H1 (cell line): ENCODE measurements at regions not wholly inside any gene's neighbourhood (a gene's known extent, or its start where the extent isn't known, plus 50 kb on each side); places are given as distances from the start of the nearest gene placed in this dataset.

ENCODE experiments used
- CTCF ChIA-PET: fragments of 300-600 bp; sonication (Branson Sonifier 250); formaldehyde crosslinking; loops from one replicate; lab custom pipeline; 2021; ENCODE audit not compliant: partially characterized antibody; lab: Charles Lee
- POLR2A ChIA-PET: fragments of 300-600 bp; sonication (Branson Sonifier 250); formaldehyde crosslinking; loops from one replicate; lab custom pipeline; 2021; ENCODE audit warnings: inconsistent platforms; ENCODE audit not compliant: partially characterized antibody; lab: Charles Lee
- DNase-seq, 2 experiments: peaks; one replicate each; pipeline versions ENCODE4 v3.0.0 to v3.0.0-alpha.2; 2010 to 2022; ENCODE audit warnings: low spot score in 2 of 2, low read depth in 1 of 2, mixed read lengths in 1 of 2
- FAIRE-seq: peaks from 2 replicates; lab custom pipeline; 2011; peaks lifted over from hg19 to GRCh38; lab: Jason Lieb, UNC
- H2AFZ ChIP-seq: 2 replicates; pipeline ENCODE4 v1.8.1; 2012; ENCODE audit warnings: low read length, inconsistent platforms
- H2AK5ac ChIP-seq: 2 replicates; pipeline ENCODE4 v1.6.1; 2013; ENCODE audit warnings: low read depth, low read length
- H2BK120ac ChIP-seq: replicated peaks from 2 replicates; pipeline ENCODE3; 2013; ENCODE audit warnings: low read depth, low read length, inconsistent platforms
- H2BK12ac ChIP-seq: 2 replicates; pipeline ENCODE4 v1.6.1; 2013; ENCODE audit warnings: low read depth, low read length
- H2BK15ac ChIP-seq: 2 replicates; pipeline ENCODE4 v1.6.1; 2013; ENCODE audit warnings: low read length
- H2BK20ac ChIP-seq: 2 replicates; pipeline ENCODE4 v1.6.1; 2013; ENCODE audit warnings: low read length
- H2BK5ac ChIP-seq: 2 replicates; pipeline ENCODE4 v1.6.1; 2013; ENCODE audit warnings: low read depth, low read length
- H3K14ac ChIP-seq: 2 replicates; pipeline ENCODE4 v1.6.1; 2013; ENCODE audit warnings: inconsistent platforms; ENCODE audit not compliant: insufficient read length
- H3K18ac ChIP-seq: 2 replicates; pipeline ENCODE4 v1.6.1; 2013; ENCODE audit warnings: low read length; ENCODE audit errors: extremely low read depth
- H3K23ac ChIP-seq: 2 replicates; pipeline ENCODE4 v1.6.1; 2013; ENCODE audit warnings: inconsistent platforms; ENCODE audit not compliant: insufficient read length
- H3K23me2 ChIP-seq: 2 replicates; pipeline ENCODE4 v1.6.1; 2013; ENCODE audit warnings: low read depth, low read length
- H3K27ac ChIP-seq: 2 replicates; pipeline ENCODE4 v1.6.1; 2011; ENCODE audit warnings: low read depth, low read length, inconsistent platforms
- H3K27me3 ChIP-seq, 4 experiments: replicated peaks in 1 of 4; 1 replicate in 1 of 4; 2 replicates in 3 of 4; pipeline versions ENCODE4 v1.6.1 to v1.8.1; 2011 to 2013; ENCODE audit warnings: low read length in 3 of 4, mild to moderate bottlenecking in 3 of 4, inconsistent platforms in 2 of 4, mixed read lengths in 2 of 4, moderate library complexity in 1 of 4; ENCODE audit not compliant: control insufficient read depth in 3 of 4, insufficient read depth in 3 of 4; ENCODE audit errors: extremely low read depth in 1 of 4
- H3K36me3 ChIP-seq, 4 experiments: 2 replicates each; pipeline versions ENCODE4 v1.6.1 to v1.8.1; 2011 to 2013; ENCODE audit warnings: mild to moderate bottlenecking in 4 of 4, low read length in 3 of 4, moderate library complexity in 2 of 4, control low read depth in 1 of 4, inconsistent platforms in 1 of 4; ENCODE audit not compliant: insufficient read depth in 4 of 4, control insufficient read depth in 2 of 4
- H3K4ac ChIP-seq: replicated peaks from 2 replicates; pipeline ENCODE3; 2013; ENCODE audit warnings: low read length, low read depth, mixed read lengths, inconsistent platforms; ENCODE audit not compliant: insufficient read length
- H3K4me1 ChIP-seq, 4 experiments: replicated peaks in 1 of 4; 1 replicate in 1 of 4; 2 replicates in 3 of 4; pipeline versions ENCODE4 v1.6.1 to v1.8.1; 2011 to 2013; ENCODE audit warnings: low read length in 3 of 4, inconsistent platforms in 2 of 4, mixed read lengths in 1 of 4; ENCODE audit not compliant: insufficient read depth in 4 of 4, control insufficient read depth in 3 of 4
- H3K4me2 ChIP-seq, 2 experiments: 2 replicates each; pipeline versions ENCODE4 v1.6.1 to v1.8.1; 2011 to 2013; ENCODE audit warnings: low read depth in 2 of 2, low read length in 2 of 2, control low read depth in 1 of 2, inconsistent platforms in 1 of 2, mild to moderate bottlenecking in 1 of 2; ENCODE audit not compliant: insufficient read depth in 1 of 2
- H3K4me3 ChIP-seq, 4 experiments: fragments of 200-600, 300-600 bp in 1 of 4; sonication (generic), shearing (Covaris generic), sonication (Bioruptor Twin) in 1 of 4; 2 replicates each; pipeline versions ENCODE4 v1.5.1 to v1.8.1; 2011 to 2016; ENCODE audit warnings: low read length in 4 of 4, low read depth in 3 of 4, control low read depth in 2 of 4, inconsistent platforms in 2 of 4, mild to moderate bottlenecking in 2 of 4, mixed read lengths in 1 of 4, moderate library complexity in 1 of 4; ENCODE audit not compliant: insufficient read depth in 2 of 4; ENCODE audit errors: extremely low read depth in 1 of 4
- H3K56ac ChIP-seq: replicated peaks from 2 replicates; pipeline ENCODE3; 2013; ENCODE audit warnings: low read depth, mild to moderate bottlenecking, mixed read lengths, low read length, inconsistent platforms; ENCODE audit not compliant: insufficient read length
- H3K79me1 ChIP-seq: 2 replicates; pipeline ENCODE4 v1.6.1; 2013; ENCODE audit warnings: low read depth, low read length, control low read depth
- H3K79me2 ChIP-seq, 2 experiments: 2 replicates each; pipeline versions ENCODE4 v1.6.1 to v1.8.1; 2012 to 2013; ENCODE audit warnings: low read length in 2 of 2, mild to moderate bottlenecking in 2 of 2, inconsistent platforms in 1 of 2; ENCODE audit not compliant: insufficient read depth in 2 of 2, control insufficient read depth in 1 of 2
- H3K9ac ChIP-seq, 4 experiments: replicated peaks in 1 of 4; 1 replicate in 1 of 4; 2 replicates in 3 of 4; pipeline versions ENCODE4 v1.6.1 to v1.8.1; 2011 to 2013; ENCODE audit warnings: low read depth in 3 of 4, low read length in 3 of 4, control low read depth in 2 of 4, mild to moderate bottlenecking in 2 of 4, moderate library complexity in 2 of 4, inconsistent platforms in 1 of 4; ENCODE audit errors: extremely low read depth in 1 of 4
- H3K9me3 ChIP-seq, 2 experiments: 2 replicates each; pipeline versions ENCODE4 v1.6.1 to v1.8.1; 2012 to 2013; ENCODE audit warnings: mild to moderate bottlenecking in 2 of 2, moderate library complexity in 2 of 2, control low read depth in 1 of 2, inconsistent platforms in 1 of 2, low read depth in 1 of 2, low read length in 1 of 2, mixed read lengths in 1 of 2; ENCODE audit not compliant: insufficient read depth in 2 of 2
- H4K20me1 ChIP-seq, 2 experiments: replicated peaks in 1 of 2; 2 replicates each; pipeline versions ENCODE3 to v1.8.1; 2011 to 2013; ENCODE audit warnings: inconsistent platforms in 2 of 2, low read length in 2 of 2, mild to moderate bottlenecking in 1 of 2; ENCODE audit not compliant: insufficient read depth in 2 of 2, control insufficient read depth in 1 of 2
- H4K5ac ChIP-seq: 2 replicates; pipeline ENCODE4 v1.6.1; 2013; ENCODE audit warnings: low read length, low read depth, mixed read lengths, inconsistent platforms; ENCODE audit not compliant: insufficient read length
- H4K8ac ChIP-seq: 2 replicates; pipeline ENCODE4 v1.8.0; 2013; ENCODE audit warnings: mild to moderate bottlenecking, moderate library complexity, low read length, inconsistent platforms; ENCODE audit not compliant: insufficient read depth; ENCODE audit errors: extremely low read depth
- H4K91ac ChIP-seq: replicated peaks from 2 replicates; pipeline ENCODE3; 2013; ENCODE audit warnings: low read length, mixed read lengths, inconsistent platforms; ENCODE audit not compliant: insufficient read length
- GABPA ChIP-seq: IDR thresholded peaks from 2 replicates; pipeline ENCODE4 v1.6.1; 2011; ENCODE audit warnings: mild to moderate bottlenecking, low read length, moderate library complexity, borderline replicate concordance; ENCODE audit not compliant: insufficient read depth
- KDM5A ChIP-seq: fragments of 200-600 bp; IDR thresholded peaks from 2 replicates; pipeline ENCODE4 v1.7.1; 2012; ENCODE audit warnings: mild to moderate bottlenecking, low read length, inconsistent platforms, mixed read lengths
- MAFK ChIP-seq: IDR thresholded peaks from 2 replicates; pipeline ENCODE4 v1.6.1; 2012; ENCODE audit warnings: low read depth, mild to moderate bottlenecking, improper control_type of control experiment, low read length
- NANOG ChIP-seq: IDR thresholded peaks from 2 replicates; pipeline ENCODE4 v1.6.1; 2011; ENCODE audit warnings: low read length, low read depth, mild to moderate bottlenecking, inconsistent platforms; ENCODE audit not compliant: insufficient read depth, poor library complexity, severe bottlenecking
- NRF1 ChIP-seq: IDR thresholded peaks from 2 replicates; pipeline ENCODE4 v1.6.1; 2011; ENCODE audit warnings: mild to moderate bottlenecking, low read depth, low read length, improper control_type of control experiment
- POU5F1 ChIP-seq: IDR thresholded peaks from 2 replicates; pipeline ENCODE4 v1.6.1; 2011; ENCODE audit warnings: low read depth, mild to moderate bottlenecking, low read length, moderate library complexity
- RNF2 ChIP-seq: fragments of 200-900, 300-1000 bp; sonication (generic); IDR thresholded peaks from 2 replicates; pipeline ENCODE4 v1.7.1; 2016; ENCODE audit warnings: borderline replicate concordance, low read depth, mild to moderate bottlenecking, antibody characterized with exemption, low read length; ENCODE audit not compliant: poor library complexity, severe bottlenecking; ENCODE audit errors: missing control alignments
- SP2 ChIP-seq: IDR thresholded peaks from 2 replicates; pipeline ENCODE4 v1.6.1; 2012; ENCODE audit warnings: mild to moderate bottlenecking, low read length, inconsistent platforms
- TBP ChIP-seq: IDR thresholded peaks from 2 replicates; pipeline ENCODE4 v1.6.1; 2011; ENCODE audit warnings: low read depth, low read length, improper control_type of control experiment
- YY1 ChIP-seq: IDR thresholded peaks from 2 replicates; pipeline ENCODE4 v1.6.1; 2011; ENCODE audit warnings: low read depth, mild to moderate bottlenecking, low read length
- WGBS, 2 experiments: shearing (Covaris generic) in 1 of 2; methylation state at CpG; one replicate each; pipeline versions ENCODE4 v1.1.6 to v1.1.7; 2013 to 2015; ENCODE audit warnings: low lambda C conversion rate in 2 of 2, mixed read lengths in 2 of 2, inconsistent platforms in 1 of 2, low coverage in 1 of 2, missing lambda C conversion rate in 1 of 2; ENCODE audit not compliant: insufficient replicate concordance in 2 of 2, insufficient coverage in 1 of 2, insufficient read length in 1 of 2; ENCODE audit errors: extremely low coverage in 1 of 2, missing lambda C conversion rate in 1 of 2; 5-methylcytosine and 5-hydroxymethylcytosine counted together
- TF ChIP-seq, protein P1 (sequence below): IDR thresholded peaks from 2 replicates; pipeline ENCODE4 v1.6.1; 2011; ENCODE audit warnings: low read depth, mild to moderate bottlenecking, low read length; ENCODE audit not compliant: insufficient read depth
- TF ChIP-seq, protein P2 (sequence below): IDR thresholded peaks from 2 replicates; pipeline ENCODE4 v1.6.1; 2012; ENCODE audit warnings: inconsistent platforms
- TF ChIP-seq, protein P3 (sequence below): IDR thresholded peaks from 2 replicates; pipeline ENCODE4 v1.6.1; 2012; ENCODE audit warnings: inconsistent platforms

DNA sequence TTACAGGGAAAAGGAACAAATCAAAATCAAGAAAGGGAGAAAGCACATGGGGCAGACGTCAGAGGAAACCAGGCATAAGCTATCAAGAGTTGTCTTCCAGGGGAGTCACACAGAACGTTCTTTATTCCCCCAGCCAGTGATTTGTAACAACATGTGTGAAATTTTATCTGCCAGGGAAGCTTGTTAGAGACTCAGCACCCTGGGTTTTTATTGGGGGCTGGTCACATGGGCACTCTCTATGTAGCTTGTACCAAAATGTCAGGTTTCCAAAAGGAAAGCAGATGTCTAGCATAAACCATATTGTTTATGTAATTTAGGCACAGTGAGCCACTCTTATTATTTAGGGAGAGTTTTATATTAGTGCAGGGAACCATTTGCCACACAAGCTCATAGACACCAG is 440.4 kb upstream of the DCN start:
- Histone ChIP-seq H3K4me2 (no peak overlapping the region), H2BK5ac (no peak overlapping the region), H3K79me2 (no peaks in the 10 kb centered on the region), H3K4ac (no peak overlapping the region), H4K5ac (no peak overlapping the region), H3K14ac (no peak overlapping the region), H3K9me3 (peaks cover 8 to 10% of the 10 kb centered on the region in 2 experiments; a peak in 3 of 4 replicates), H3K9ac (no peak overlapping the region), H3K27me3 (no peaks in the 10 kb centered on the region), H3K79me1 (no peaks in the 10 kb centered on the region), H2BK15ac (no peak overlapping the region), H4K8ac (no peak overlapping the region), H3K56ac (no peak overlapping the region), H3K23ac (no peak overlapping the region), H4K20me1 (no peaks in the 10 kb centered on the region), H4K91ac (no peak overlapping the region), H3K27ac (no peak overlapping the region), H2AK5ac (no peak overlapping the region), H2BK120ac (no peak overlapping the region), H3K4me1 (no peaks in the 10 kb centered on the region), H3K4me3 (no peak overlapping the region), H2BK20ac (no peak overlapping the region), H3K18ac (no peak overlapping the region), H3K36me3 (no peaks in the 10 kb centered on the region), H3K23me2 (no peaks in the 10 kb centered on the region; the same call in 1 of the 2 replicates), H2BK12ac (no peak overlapping the region), H2AFZ (no peak overlapping the region)
- ChIA-PET CTCF (no interaction called here), POLR2A (no interaction called here)
- FAIRE-seq: no peak
- 94% methylated on average over 2 of the region's 2 CpGs; no CpG with 5 or more reads in 1 of the 2 experiments for WGBS, 2 experiments
- DNase-seq: no peak
- TF ChIP-seq RNF2 (no peak), SP2 (no peak), YY1 (no peak), KDM5A (no peak), POU5F1 (no peak), MAFK (no peak), NANOG (no peak), GABPA (no peak), NRF1 (no peak), TBP (no peak)
- TF ChIP-seq, protein P1, sequence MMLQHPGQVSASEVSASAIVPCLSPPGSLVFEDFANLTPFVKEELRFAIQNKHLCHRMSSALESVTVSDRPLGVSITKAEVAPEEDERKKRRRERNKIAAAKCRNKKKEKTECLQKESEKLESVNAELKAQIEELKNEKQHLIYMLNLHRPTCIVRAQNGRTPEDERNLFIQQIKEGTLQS: no peak
- TF ChIP-seq, protein P2, sequence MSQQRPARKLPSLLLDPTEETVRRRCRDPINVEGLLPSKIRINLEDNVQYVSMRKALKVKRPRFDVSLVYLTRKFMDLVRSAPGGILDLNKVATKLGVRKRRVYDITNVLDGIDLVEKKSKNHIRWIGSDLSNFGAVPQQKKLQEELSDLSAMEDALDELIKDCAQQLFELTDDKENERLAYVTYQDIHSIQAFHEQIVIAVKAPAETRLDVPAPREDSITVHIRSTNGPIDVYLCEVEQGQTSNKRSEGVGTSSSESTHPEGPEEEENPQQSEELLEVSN: no peak
- TF ChIP-seq, protein P3, sequence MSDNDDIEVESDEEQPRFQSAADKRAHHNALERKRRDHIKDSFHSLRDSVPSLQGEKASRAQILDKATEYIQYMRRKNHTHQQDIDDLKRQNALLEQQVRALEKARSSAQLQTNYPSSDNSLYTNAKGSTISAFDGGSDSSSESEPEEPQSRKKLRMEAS: no peak
